Activated CD8-positive, alpha-beta memory T cell treated with anti-CD3 and anti-CD28 coated beads, Interleukin-2, amount 50 U/mL, for 24 hours (primary cell): ENCODE measurements at regions not wholly inside any gene's neighbourhood (a gene's known extent, or its start where the extent isn't known, plus 50 kb on each side); places are given as distances from the start of the nearest gene placed in this dataset.

ENCODE experiments used
- DNase-seq: peaks from one replicate; pipeline ENCODE4 v3.0.0-alpha.2; 2020; ENCODE audit errors: extremely low read depth

DNA sequence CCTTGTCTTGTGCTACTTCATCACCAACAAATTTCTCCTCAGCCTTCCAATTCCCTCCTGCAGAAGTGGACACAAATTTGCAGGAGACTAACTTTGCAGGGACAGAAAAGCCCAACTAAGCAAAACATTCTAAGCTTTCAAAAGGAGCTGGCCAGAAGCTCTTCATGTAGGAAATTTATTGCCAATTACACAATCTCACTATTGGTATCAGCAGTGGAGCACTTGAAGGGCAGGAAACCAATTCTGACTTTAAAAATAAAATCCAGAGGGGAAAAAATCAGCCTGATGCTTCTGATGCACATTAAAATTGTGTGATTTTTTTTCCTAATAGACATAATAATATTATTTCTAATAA is 193.3 kb downstream of the LY86 start:
- DNase-seq, result no peak

DNA sequence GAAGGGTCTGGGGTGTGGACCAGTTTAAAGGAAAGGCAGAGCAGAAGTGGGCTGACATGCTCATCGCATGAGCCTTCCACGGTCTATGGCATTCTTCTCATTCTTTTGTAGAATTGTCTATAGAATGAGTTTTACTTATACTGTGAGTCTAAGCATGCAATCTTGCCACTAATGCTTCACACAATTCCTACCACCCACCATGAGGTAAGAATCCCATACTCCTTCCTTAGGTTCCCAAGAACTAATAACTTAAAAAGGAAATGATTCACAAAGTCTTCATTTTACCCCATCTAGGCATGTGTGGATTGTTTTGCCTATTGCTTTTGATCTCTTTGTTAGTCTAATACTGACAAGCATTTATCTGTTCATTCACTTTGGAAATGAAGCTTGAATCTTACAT is 195.2 kb downstream of the LY86 start:
- DNase-seq, result no peak

DNA sequence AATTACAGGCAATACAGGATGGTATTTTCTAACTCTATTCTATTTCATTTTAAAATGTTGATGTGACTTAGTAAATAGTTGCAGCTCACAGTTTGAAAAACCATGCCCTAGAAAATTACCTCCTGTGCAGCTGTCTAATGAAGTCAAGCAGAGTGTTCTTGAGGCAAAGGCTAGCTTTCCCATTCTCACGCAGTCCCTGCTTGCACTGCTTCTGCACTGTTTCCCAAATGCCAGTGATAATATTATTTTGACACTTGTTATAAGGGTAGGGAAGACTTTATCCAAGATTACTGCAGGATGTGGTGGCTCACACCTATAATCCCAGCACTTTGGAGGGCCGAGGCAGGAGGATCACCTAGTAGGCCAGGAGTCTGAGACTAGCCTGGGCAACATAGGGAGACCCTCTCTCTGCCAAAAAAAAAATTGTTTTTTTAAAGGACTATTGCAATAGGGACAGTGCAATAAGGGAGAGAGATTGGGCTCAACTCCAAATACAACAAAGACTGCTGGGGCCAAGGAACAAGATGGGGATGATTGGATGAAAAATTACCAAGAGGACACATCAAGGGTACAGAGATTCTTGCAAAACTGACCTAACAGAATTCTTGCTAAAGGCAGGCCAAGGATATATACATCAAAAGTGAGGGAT is 196.1 kb downstream of the LY86 start:
- DNase-seq, result no peak

DNA sequence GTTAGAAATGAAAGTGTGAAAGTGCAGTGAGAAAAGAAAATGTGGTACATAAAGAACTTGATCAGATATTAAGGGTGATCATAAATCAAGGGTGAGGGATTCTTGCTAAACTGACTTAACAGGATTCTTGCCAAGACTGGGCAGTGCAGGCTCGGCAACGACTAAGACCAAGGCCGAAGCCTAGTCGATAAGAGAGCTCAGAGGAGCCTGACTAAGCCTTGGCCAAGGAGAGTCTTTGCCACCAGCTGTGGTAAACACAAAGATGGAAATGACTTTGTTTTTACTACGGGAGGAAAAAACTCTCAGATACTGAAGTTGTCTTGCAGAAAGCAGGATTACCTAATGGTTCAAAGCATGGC is 196.6 kb downstream of the LY86 start:
- no peak for DNase-seq

DNA sequence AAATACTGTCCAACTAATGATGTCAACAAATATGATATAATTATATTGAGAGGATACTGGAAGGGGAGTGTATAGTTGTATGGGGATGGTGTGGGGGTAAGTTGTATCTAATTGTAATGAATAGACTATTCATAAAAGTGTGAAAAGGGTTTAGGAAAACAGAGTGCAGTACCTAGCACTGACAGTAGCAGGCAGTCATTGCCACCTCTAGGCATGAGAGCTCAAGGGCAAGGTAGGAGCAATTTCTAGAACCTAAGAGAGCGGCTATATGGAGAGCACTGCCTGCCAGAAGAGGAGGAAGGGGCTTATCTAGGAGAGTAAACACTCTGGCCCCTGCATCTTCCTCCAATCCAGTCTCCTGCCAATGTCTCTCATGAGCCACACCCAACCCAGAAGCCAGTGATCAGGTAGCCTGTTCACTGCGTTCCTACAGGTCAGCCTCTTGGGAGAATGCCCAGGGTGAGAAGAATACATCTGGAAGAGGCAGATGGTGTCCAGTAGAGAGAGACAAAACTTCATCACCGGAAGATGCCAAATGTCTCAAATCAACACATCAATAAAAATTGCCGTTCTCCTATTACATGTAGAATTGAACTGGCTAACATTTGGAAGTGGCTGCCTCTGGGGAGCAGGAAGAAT is 200.0 kb downstream of the LY86 start:
- DNase-seq, result no peak

DNA sequence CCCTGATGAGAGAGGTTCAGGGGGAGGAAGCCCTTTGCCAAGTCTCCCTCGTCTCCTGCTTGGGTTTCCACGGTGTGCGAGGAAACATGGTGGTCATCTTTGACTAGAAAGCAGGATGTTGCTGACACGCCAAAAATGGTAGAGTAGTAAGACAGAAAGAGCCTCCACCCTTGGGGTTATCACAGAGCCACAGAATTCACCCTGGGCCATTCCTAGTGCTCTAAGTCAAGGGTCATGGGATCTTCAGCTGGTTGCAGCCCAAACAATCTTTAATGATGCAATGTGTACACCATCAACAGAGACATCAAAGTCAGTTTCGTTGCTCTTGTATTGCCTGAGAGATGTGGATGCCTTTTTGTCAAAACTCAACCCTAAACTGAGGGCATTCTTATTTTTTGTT is 201.9 kb downstream of the LY86 start:
- no peak for DNase-seq

DNA sequence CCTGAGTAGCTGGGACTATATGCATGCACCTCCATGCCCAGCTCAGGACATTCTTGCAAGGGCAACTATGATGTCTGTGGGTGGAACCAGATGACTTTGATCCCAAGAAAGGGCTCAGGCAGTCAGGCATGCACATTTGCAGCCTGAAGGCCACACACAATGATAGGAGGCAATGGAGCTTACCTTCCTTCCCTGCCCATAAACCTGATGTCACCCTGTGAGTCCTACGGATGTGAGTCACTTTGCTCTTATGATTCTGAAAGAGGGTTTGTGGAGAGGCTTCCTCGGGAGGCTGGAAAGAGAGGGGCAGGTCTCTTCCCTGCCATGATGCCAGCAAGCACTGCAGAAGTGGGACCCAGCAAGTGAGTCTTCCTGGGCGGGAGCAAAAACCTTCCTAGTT is 202.4 kb downstream of the LY86 start:
- DNase-seq, result no peak

DNA sequence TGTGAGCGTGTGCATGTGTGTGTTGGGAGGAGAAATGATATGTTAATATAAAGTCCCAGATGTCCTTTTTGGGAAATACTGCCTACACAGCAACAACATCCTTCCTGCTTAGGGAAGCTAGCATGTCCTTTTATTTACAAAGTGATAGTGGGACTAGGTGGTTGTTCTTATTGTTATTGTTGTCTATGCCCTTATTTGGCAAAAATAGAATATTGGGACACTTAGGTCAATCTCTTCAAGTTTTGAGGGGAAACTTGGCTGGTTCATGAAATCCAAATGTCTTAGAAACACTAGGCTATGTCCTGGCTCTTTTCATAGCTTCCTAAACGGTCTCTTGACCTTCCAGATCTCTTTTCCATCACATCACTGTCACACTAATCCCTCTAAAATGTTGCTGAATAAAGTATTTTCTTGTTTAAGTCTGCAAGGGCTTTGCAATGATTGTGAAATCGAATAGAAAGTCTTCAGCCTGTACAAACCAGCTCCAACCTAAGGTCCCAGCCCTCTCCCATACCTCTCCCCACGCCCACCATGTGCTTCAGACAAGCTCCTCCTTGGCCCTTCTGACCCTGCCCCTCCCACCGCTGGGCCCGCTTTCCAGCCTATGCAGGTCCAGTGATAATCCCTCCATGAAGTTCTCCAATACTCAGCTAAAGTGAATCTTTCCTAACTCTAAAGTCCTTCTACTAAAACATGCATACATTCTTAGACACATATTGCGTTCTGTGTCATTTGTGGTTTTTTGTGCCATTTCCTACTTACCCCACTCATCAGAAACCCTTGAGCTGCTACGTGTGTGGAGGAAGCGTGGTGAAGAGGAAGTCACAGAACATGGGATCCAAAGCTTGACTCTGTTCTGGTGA is 205.1 kb downstream of the LY86 start:
- DNase-seq, result no peak

DNA sequence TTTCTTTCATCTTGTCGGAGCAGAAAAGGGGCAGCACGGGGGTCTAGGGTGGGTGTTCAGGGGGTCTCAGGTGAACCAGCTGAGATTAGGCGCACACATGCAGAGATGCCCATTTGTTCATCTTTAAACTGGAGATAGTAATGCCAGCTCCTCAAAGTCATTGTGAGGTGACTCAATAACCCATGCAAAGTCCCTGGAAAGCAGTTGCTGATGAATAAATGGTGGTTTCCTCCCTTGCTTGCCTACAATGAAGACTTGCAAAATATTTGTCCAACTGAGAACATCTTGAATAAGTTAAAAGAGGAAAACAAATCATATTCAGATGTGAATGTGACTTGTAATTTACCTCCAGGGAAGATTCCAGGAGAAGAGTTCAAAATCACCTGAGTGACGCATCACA is 206.9 kb downstream of the LY86 start:
- DNase-seq, result no peak

DNA sequence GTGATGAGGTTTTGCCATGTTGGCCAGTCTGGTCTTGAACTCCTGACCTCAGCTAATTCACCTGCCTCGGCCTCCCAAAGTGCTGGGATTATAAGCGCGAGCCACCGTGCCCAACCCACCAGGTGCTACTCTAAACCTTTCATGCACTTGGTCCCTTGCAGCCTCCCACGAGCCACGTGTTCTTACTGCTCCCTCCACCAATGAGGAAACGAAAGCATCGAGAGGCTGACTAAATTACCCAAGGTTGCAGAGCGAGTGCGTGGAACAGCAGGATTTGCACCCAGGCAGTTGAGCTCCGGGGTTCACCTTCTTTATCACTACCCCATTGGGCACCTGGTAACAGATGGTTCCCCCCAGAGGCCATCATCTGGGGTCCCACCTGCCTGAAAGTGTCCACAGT is 208.3 kb downstream of the LY86 start:
- no peak for DNase-seq

DNA sequence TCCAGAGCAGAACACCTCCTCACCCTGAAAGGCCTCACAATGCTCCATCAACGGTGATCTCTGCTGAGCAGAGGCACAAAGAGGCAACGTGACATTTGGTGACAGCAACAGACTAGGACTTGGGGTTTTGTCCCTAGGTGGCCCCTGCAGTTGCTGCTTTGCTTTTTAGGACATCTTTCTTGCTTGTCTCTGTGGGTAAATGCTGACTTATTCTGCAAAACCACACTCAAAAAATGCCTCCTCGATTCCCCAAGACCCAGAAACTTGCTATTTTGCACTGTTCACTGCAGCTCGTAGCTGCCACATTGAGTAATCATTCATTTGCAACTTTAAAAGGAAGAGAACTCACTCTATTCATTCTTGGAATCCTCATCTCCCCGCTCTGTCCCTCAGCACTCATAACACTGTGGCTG is 209.9 kb downstream of the LY86 start:
- no peak for DNase-seq

DNA sequence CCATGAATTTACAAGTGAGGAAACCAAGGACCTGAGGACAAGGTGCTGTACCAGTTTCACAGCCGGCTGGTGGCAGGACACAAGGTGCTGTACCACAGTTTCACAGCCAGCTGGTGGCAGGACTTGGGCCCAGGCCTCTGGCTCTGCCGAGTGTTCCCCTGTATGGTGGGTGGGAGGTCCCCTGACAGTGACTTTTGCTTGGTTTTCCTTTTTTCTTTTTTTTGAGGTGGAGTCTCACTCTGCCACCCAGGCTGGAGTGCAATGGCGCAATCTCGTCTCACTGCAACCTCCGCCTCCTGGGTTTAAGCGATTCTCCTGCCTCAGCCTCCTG is 212.4 kb downstream of the LY86 start:
- no peak for DNase-seq

DNA sequence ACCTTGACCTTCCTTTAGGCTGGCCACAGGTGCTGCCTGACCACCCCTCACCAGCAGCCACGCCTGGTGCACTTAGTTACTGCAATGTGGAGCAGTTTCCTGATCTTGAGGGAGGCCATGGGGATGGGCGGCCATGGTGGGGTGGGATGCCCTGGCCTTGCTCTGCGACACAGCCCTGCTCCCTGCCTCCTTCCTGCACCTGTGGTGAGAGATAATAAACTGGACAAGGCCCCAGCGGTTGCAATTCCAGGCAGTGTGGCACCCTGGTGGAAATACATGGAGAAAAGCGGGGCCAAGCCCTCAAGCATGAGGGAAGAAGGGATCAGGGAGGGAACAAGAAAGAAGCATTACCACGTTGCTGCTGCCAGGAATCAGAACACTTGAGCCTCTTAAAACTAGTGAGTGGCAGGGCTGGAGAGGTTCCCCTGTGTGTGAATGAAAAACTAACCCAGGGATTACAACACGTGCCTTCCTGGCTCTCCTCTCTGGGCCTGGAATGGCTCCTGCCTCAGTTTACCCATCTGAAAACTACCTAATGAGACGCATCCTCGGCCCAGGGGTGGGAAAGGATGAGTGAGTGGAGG is 213.2 kb downstream of the LY86 start:
- no peak for DNase-seq

DNA sequence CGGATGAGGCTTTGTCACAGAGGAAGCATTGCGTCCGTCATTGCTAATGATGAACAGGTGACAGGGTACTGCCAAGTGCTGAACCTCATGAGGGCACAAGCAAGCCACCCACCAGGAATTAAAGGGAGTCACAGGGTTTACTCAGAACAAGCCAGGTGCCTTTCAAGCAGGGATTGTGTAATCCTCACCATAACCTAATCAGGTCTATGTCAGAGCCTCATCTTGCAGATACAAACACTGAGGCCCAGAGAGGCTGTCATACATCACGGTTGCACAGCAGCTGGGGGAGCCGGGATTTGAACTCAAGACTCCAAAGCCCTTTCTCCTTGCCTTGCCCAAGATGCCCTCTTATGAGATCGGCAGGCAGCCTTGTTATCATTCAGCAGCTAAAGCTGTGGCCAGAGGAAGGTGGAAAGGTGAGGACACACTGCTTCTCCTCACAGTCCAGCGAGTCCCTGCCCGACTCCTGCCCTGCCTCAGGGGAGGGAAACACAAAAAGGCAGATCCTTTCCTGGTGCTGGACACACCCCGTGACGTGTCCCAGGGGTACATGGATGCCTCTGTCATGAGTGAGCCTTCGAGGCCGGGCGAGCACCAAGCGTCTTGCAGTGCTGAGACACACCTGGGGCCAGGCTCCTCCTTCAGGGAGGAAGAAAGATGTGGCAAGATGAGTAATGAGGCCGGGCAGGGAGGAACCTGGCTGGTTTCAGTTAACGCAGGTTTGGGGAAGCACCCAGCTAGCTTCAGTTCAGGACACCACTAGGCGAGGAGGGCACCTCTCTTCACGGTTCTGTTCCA is 214.9 kb downstream of the LY86 start:
- DNase-seq, result no peak

DNA sequence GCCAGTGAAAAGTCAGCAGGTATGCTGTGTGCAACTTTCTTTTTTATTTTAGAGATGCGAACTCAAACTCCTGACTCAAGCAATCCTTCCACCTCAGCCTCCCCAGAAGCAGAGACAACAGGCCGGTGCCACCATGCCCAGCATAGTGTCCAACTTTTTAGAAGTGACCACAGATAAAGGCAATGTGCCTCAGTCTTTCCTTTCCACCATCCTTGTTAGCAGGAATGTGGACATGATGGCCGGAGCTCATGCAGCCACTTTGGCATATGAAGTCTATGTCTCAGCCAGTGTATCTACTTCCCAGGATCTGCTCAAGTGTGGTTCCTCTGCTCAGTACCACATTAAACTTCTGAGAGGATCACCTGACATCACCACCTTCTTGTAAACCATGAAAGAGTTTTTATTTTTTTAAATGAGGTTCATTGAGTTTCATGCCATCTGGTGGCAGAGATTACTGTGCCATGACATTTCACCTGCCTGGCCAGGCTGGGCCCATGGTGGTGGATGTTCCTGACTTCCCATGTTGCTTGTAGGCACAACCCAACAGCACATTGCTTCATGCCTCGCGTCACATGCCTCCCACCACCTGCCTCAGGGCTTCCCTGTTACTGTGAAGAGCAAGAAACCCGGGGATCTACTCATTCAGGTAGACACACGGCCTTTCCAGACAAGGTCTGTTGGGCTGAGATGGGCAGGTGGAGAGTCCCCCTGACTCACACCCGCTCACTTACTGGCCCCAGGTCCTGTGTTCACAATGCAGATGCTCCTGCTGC is 216.5 kb downstream of the LY86 start:
- no peak for DNase-seq

DNA sequence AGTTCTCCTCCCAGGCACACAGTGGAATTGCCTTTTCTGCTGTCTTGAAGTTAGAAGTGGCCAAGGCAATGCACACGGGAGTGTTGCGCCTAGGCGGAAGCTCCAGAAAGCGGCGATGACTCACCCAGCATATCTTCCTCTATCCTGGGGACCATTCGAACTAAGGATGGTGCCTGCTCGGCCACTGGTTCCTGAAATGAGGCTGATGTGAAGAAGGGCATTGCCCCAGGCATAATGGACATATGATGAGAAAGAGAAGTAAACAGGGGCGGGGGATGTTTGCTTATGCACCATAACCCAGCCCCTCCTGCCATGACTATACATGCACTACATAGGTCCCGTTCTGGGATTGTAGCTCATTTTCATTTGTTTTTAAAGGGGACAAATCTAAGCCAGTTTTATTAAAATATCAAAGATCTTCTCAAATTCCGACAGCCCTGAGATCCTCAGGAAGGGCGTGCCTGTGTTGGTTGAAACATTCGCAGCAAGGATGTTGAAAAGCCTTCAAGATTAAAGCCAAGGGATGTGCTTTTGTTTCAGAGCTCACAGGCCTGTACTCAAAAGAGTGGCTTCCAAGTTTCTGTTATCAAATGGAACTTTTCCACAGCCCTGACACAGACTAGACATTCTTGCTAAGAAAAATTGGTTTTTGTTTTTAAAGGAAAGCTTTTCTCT is 218.5 kb downstream of the LY86 start:
- no peak for DNase-seq

DNA sequence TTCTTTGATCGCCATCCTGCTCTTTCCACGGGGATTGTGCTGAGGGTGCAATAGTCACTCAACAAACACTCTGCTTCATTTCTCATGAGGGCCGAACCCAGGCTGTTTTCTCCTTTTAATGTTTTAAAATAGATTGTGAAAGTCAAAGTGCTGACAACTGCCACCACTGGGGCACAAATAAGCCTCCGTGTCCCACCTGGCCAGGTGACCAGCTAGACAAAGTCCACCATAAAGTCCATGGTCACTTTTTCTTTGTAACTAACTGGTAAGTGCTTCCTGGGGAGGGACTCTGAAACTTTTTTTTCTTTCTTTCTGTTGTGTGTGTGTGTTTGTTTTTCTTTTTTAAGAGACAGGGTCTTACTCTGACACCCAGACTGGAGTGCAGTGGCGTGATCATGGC is 219.8 kb downstream of the LY86 start:
- no peak for DNase-seq

DNA sequence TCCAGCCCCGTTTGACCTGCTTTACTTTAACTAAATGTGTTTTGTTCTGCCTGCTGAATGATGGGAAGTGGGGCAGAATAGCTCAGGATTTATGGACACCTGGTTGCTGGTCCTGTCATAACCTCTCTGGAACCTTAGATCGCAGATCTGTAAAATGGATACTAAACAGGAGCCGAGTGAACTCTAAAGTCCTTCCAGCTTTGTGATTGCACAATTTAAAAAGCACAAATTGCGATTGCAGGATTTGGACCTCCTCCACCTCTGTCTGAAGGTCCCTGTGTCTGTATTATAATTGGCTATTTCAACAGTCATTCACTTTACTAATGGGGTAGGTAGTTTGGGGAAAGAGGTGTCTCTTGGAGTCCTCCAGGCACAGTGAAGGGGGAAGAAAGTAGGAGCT is 220.4 kb downstream of the LY86 start:
- DNase-seq, result no peak

DNA sequence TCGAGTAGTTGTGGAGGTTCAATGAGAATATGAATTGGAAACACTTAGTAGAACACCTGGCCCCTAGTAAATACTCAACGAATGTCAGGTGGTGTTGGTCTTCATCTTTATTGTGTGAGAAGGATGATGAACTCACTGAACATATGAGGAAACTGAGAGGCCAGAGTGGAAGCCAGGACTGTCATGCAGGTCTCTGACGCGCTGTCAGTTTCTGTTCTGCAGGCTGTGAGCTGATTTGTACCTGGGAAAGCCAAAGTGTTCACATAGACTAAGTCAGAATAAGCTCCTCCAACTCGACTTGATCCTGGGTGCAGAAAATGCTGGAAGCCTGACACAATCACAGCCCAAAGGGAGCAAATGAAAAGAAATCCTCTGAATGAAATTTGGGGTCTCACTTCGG is 222.2 kb downstream of the LY86 start:
- no peak for DNase-seq

DNA sequence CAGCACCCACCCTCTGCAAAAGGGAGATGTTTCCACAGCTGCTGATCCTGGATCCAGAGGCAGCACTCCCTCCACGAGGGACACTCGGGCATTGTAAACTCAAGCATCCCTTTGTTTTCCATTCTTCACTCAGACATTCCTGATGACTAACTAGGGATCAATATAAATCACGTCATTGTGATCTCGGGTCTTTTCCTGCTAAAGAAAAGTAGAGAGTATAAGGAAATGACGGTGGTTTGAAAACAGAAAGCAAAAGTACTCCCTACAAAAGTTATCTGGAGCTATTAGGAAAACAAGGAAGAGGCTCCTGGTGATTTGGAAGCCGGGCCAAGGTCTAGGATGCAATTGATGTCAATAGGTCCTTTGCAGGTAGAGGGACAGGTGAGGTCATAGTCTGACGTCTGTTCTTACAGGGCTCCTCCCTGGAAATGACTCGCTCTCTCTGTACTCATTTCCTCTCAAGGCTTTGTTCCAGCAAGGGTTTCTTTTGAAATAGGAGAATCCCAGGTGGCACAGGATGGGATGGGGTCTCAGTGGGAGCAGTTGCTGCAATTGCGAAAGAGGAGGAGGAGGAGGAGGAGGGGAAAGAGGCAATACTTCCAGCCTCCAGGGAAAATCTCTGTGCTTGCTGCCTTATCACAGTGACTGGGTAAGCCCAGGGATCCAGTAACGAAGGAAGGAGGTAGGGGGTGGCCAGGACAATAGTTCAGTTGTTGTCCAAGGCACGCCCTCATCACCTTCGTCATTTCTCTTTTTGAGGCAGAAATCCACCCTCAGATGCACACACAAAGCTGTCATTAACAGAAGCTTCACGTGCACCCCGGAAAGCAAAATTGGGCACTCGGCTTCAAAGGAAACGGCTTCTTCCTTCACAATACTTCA is 222.8 kb downstream of the LY86 start:
- no peak for DNase-seq
